ENCODE measurements at regions not wholly inside any gene's neighbourhood (a gene's known extent, or its start where the extent isn't known, plus 50 kb on each side); places are given as distances from the start of the nearest gene placed in this dataset.

GRCh38 chr5:96584712-96585111, 77.5 kb upstream of the CAST start:
- no peak for DNase-seq (ENCODE audit: low read depth)

GRCh38 chr5:96588539-96588938, 73.6 kb upstream of the CAST start:
- no peak for DNase-seq (ENCODE audit: low read depth)

GRCh38 chr5:96590796-96591195, 71.4 kb upstream of the CAST start:
- no peak for DNase-seq (ENCODE audit: low read depth)

GRCh38 chr5:96595300-96596090, 66.7 kb upstream of the CAST start:
- DNase-seq (ENCODE audit: low read depth) = no peak

GRCh38 chr5:96597438-96598020, 64.6 kb upstream of the CAST start:
- no peak for DNase-seq (ENCODE audit: low read depth)

GRCh38 chr5:96601200-96601599, 61.0 kb upstream of the CAST start:
- no peak for DNase-seq (ENCODE audit: low read depth)

- DNase-seq (ENCODE audit: low read depth) = peak; percentile 83
Measured at GRCh38 chr5:96601715-96602244, 60.4 kb upstream of the CAST start.

GRCh38 chr5:96602776-96603175, 59.4 kb upstream of the CAST start:
- DNase-seq (ENCODE audit: low read depth) = no peak

GRCh38 chr5:96605144-96605837, 56.9 kb upstream of the CAST start:
- DNase-seq (ENCODE audit: low read depth) = no peak

GRCh38 chr5:96609369-96609768, 52.8 kb upstream of the CAST start:
- no peak for DNase-seq (ENCODE audit: low read depth)

GRCh38 chr5:96610747-96611146, 51.4 kb upstream of the CAST start:
- DNase-seq (ENCODE audit: low read depth) = no peak

- DNase-seq (ENCODE audit: low read depth) = peak; percentile 32
Measured at GRCh38 chr5:96611946-96612345, 50.2 kb upstream of the CAST start.

Data from myocyte (in vitro differentiated cells).